ENCODE measurements at regions not wholly inside any gene's neighbourhood (a gene's known extent, or its start where the extent isn't known, plus 50 kb on each side); places are given as distances from the start of the nearest gene placed in this dataset.

GRCh38 chr3:118466795-118467330, 567.8 kb downstream of the IGSF11 start:
- DNase-seq (ENCODE audit: insufficient read length, low spot score) (no peak), FAIRE-seq (no peak)
- no peak for TF ChIP-seq CTCF (IDR thresholded peaks at IDR 0.05; ENCODE audit: insufficient read depth, missing control alignments)

DNA sequence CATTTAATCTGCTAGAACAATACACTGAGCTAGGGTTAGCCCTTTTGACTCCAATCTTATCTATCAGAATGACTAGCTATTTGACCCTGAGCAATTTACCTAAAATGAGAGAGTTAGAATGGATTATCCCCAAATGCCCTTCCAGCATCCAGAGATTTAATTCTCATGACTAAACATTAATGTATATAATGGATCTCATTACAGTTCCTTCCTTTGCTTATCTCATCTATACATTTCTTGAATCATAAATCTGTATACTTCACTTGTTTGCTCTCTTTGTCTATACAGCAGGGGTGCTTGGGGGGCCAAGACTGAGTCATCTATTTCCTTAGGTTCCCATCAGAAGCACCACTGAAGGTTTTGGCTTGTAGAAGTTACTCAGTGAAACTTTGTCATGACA, 565.8 kb downstream of the IGSF11 start:
- FAIRE-seq (no peak), DNase-seq (ENCODE audit: insufficient read length, low spot score) (no peak)
- TF ChIP-seq CTCF (IDR thresholded peaks at IDR 0.05; ENCODE audit: insufficient read depth, missing control alignments) = no peak

GRCh38 chr3:118472586-118472985, 562.1 kb downstream of the IGSF11 start:
- no peak for DNase-seq (ENCODE audit: insufficient read length, low spot score)

DNA sequence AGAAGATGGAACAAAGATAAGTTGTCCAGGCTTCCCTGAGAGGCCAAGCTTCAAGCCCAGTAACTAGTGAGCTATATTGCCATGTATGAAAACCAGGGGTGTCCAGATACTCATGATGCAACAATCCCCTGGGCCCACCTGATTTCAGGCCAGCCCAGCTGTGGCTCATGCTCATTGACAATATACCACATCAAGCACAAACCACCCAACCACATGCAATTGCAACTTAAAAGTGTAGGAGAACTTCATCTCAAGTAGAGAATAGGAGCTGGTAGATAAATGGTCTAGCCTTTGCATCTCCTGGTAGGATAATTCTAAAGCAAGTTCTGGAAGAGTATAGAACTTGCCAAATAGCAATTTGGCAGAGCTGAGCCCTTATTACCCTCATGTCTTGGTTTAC, 561.3 kb downstream of the IGSF11 start:
- TF ChIP-seq CTCF (IDR thresholded peaks at IDR 0.05; ENCODE audit: insufficient read depth, missing control alignments) = no peak
- DNase-seq (ENCODE audit: insufficient read length, low spot score) (no peak), FAIRE-seq (no peak)

More at GRCh38 chr3:118472586-118472985, 562.1 kb downstream of the IGSF11 start:
- no peak for TF ChIP-seq CTCF (IDR thresholded peaks at IDR 0.05; ENCODE audit: insufficient read depth, missing control alignments)
- FAIRE-seq = no peak

GRCh38 chr3:118476885-118477618, 557.6 kb downstream of the IGSF11 start:
- DNase-seq (ENCODE audit: insufficient read length, low spot score) (no peak), FAIRE-seq (no peak)
- TF ChIP-seq CTCF (IDR thresholded peaks at IDR 0.05; ENCODE audit: insufficient read depth, missing control alignments) = no peak

DNA sequence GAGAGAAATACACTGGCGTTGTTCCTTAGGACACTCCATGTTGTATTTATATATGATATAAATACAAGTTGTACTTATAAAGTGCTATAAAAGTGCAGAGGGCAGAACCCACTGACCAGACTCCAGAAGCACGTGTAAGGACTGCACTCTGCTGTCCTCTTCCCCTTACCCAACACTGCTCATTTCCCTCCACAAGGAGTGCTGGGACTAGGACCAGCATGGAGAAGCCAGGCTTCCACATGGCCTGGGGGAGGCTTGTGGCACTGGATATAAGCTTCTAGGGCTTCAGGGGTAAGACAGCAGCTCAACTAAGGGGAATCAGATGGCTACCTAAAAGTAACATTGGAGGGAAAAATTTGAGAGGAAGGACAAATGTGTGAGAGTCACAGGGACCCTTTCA, 556.9 kb downstream of the IGSF11 start:
- TF ChIP-seq CTCF (IDR thresholded peaks at IDR 0.05; ENCODE audit: insufficient read depth, missing control alignments) = no peak
- FAIRE-seq = no peak

GRCh38 chr3:118478706-118479276, 555.9 kb downstream of the IGSF11 start:
- no peak for TF ChIP-seq CTCF (IDR thresholded peaks at IDR 0.05; ENCODE audit: insufficient read depth, missing control alignments)
- FAIRE-seq (no peak), DNase-seq (ENCODE audit: insufficient read length, low spot score) (no peak)

More for the DNA sequence above, 556.9 kb downstream of the IGSF11 start:
- no peak for DNase-seq (ENCODE audit: insufficient read length, low spot score)
